WI38 (cell line): ENCODE measurements at regions not wholly inside any gene's neighbourhood (a gene's known extent, or its start where the extent isn't known, plus 50 kb on each side); places are given as distances from the start of the nearest gene placed in this dataset.

Source experiments
- H3K4me3 ChIP-seq: 2 replicates; pipeline ENCODE4 v1.5.1; 2011; ENCODE audit warnings: low read depth, mild to moderate bottlenecking, control low read depth, low read length
- TF ChIP-seq, protein P1 (sequence below): IDR thresholded peaks from 2 replicates; pipeline ENCODE4 v1.5.1; 2012; ENCODE audit warnings: low read depth, mild to moderate bottlenecking, control low read depth, low read length

DNA sequence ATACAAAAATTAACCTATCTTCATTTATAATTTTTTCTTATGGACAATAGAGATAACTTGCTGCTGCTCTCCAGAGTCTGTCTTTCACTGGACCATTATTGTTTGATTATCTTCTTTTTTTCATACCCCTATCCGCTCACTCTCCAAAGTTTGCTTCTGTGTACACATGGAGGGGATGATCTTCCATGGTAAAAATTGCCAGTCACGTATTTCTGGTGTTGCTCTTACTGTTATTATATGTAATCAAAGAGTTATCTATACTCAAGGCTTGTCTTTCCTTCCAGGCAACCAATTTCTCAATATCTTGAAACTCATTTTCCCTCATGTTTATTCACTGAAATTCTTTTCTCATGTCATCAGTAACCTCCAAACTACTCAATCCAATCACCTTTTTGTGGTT lies 817.8 kb upstream of the NECTIN3 start:
- no peak overlapping the region for H3K4me3 ChIP-seq
- TF ChIP-seq, protein P1, sequence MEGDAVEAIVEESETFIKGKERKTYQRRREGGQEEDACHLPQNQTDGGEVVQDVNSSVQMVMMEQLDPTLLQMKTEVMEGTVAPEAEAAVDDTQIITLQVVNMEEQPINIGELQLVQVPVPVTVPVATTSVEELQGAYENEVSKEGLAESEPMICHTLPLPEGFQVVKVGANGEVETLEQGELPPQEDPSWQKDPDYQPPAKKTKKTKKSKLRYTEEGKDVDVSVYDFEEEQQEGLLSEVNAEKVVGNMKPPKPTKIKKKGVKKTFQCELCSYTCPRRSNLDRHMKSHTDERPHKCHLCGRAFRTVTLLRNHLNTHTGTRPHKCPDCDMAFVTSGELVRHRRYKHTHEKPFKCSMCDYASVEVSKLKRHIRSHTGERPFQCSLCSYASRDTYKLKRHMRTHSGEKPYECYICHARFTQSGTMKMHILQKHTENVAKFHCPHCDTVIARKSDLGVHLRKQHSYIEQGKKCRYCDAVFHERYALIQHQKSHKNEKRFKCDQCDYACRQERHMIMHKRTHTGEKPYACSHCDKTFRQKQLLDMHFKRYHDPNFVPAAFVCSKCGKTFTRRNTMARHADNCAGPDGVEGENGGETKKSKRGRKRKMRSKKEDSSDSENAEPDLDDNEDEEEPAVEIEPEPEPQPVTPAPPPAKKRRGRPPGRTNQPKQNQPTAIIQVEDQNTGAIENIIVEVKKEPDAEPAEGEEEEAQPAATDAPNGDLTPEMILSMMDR = no peak

GRCh38 chr3:110254591-110254990 lies 817.0 kb upstream of the NECTIN3 start:
- TF ChIP-seq, protein P1 = no peak
- H3K4me3 ChIP-seq = no peak overlapping the region

DNA sequence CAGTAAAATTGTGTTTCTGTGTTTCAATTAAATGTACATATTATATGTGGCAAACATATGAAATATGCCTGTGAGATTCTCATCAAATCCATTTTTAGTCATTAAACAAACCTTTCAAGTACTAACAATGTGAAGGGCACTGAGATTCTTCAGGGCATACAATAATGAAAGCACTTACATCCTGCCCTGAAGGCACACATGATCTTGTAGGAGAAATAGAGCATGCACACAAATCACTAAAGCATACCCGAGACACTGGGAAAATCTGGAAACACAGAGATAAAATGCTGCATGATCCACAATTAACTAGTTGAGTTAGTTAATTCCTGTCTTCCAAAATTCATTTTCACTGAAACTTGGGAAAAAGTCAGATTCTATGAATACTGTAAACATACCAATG lies 810.5 kb upstream of the NECTIN3 start:
- no peak overlapping the region for H3K4me3 ChIP-seq
- TF ChIP-seq, protein P1 = no peak

- TF ChIP-seq, protein P1 = no peak
- no peak overlapping the region for H3K4me3 ChIP-seq
These were observed 808.7 kb upstream of the NECTIN3 start for GRCh38 chr3:110262896-110263295.

- TF ChIP-seq, protein P1 = no peak
- no peak overlapping the region for H3K4me3 ChIP-seq
These were observed 806.3 kb upstream of the NECTIN3 start for GRCh38 chr3:110265302-110265701.

DNA sequence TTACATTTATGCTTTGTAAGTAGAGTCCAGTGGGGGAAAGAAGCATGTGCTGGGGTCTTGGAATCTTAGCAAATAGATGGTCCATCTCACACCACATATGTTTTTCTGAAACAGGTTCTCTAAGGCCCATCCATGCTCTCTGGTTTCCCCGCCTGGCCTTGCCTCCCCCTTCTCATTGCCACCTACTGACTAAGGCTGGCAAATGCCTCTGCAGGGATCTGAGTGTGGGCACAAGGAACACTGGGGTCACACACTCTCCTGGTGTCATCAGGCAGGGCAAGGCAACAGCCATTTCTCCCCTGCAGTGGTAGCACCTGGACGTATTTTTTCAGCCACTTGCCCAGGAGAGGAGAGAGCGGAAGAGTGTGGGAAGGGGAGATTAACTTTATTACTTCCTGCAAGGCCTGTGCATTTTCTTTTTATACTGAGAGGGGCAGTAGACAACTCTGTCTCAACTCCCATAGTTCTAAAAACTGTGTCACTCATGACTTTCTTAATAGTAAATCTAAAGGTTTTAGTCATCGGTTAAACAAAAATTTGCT lies 804.2 kb upstream of the NECTIN3 start:
- H3K4me3 ChIP-seq = no peak overlapping the region
- TF ChIP-seq, protein P1 = no peak

DNA sequence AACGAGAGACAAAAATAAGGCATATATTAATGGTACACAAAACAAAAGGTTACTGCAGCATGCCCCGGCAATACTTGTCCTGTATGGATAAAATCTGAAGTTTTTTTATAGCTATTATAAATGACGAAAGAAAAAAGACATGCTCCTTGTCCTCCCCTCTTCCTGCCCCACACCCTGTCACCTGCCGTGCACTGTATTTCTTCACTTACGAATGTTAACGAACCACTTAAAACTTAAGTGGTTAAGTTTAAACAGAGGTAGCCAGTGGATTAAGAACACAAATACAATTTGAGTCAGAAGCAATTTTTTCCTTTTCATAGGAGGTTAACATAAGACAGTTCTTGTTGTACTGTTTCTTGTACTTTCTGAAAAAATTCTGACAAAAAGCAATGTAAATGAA lies 799.1 kb upstream of the NECTIN3 start:
- TF ChIP-seq, protein P1 = no peak

More for the DNA sequence above, 799.1 kb upstream of the NECTIN3 start:
- no peak overlapping the region for H3K4me3 ChIP-seq
